GM12878 (cell line): ENCODE measurements at regions not wholly inside any gene's neighbourhood (a gene's known extent, or its start where the extent isn't known, plus 50 kb on each side); places are given as distances from the start of the nearest gene placed in this dataset.

Experiments used
- ATAC-seq: fragments of 200-7000 bp; cut with Tn5 transposase; 3 replicates; pipeline ENCODE4 v1.9.1; 2020; ENCODE audit warnings: mild to moderate bottlenecking, moderate library complexity
- BruUV-seq: library from RNA; stranded (reverse); fragments of 400-500 nt; replicated peaks from 2 replicates; lab custom pipeline; 2021; lab: Mats Ljungman, UMichigan
- CTCF ChIA-PET: fragments of 300-600 bp; sonication (Branson Sonifier 250); formaldehyde crosslinking; extraction: SDS; loops from one replicate; lab custom pipeline; 2021; ENCODE audit warnings: inconsistent platforms; lab: Yijun Ruan, JAX
- POLR2A ChIA-PET: fragments of 350-600 bp; formaldehyde crosslinking; extraction: SDS; loops from one replicate; lab custom pipeline; 2021; ENCODE audit warnings: inconsistent platforms; lab: Charles Lee
- RAD21 ChIA-PET: fragments of 300-600 bp; sonication (Branson Sonifier 250); formaldehyde crosslinking; loops from one replicate; lab custom pipeline; 2023; ENCODE audit warnings: antibody characterized with exemption; ENCODE audit not compliant: unreplicated experiment; lab: Charles Lee
- SMC1A ChIA-PET: fragments of 300-600 bp; sonication (Branson Sonifier 250); formaldehyde crosslinking; loops from one replicate; lab custom pipeline; 2023; ENCODE audit not compliant: unreplicated experiment, uncharacterized antibody; lab: Charles Lee
- DNase-seq: peaks from one replicate; pipeline ENCODE4 v3.0.0-alpha.2; 2011; ENCODE audit warnings: low read depth, low spot score
- FAIRE-seq: peaks from 3 replicates; lab custom pipeline; 2011; peaks lifted over from hg19 to GRCh38; lab: Jason Lieb, UNC
- H2AFZ ChIP-seq: 2 replicates; pipeline ENCODE4 v1.6.0; 2011; ENCODE audit warnings: low read depth, low read length, control low read depth; ENCODE audit not compliant: control insufficient read depth
- H3K27ac ChIP-seq: 2 replicates; pipeline ENCODE4 v1.5.1; 2011; ENCODE audit warnings: control low read depth; ENCODE audit not compliant: control insufficient read depth, insufficient read depth
- H3K27me3 ChIP-seq, 2 experiments: replicated peaks in 1 of 2; 2 replicates each; pipeline versions ENCODE4 v1.6.0 to v1.6.1; 2011; ENCODE audit warnings: low read length in 1 of 2; ENCODE audit not compliant: control insufficient read depth in 2 of 2, insufficient read depth in 2 of 2
- H3K36me3 ChIP-seq, 2 experiments: 2 replicates each; pipeline ENCODE4 v1.5.1; 2011; ENCODE audit warnings: low read length in 1 of 2; ENCODE audit not compliant: control insufficient read depth in 2 of 2, insufficient read depth in 2 of 2
- H3K4me1 ChIP-seq: 2 replicates; pipeline ENCODE4 v1.6.1; 2011; ENCODE audit warnings: mild to moderate bottlenecking, low read length, moderate library complexity, mixed read lengths; ENCODE audit not compliant: control insufficient read depth, insufficient read depth
- H3K4me2 ChIP-seq: 2 replicates; pipeline ENCODE4 v1.6.0; 2011; ENCODE audit warnings: control low read depth; ENCODE audit not compliant: control insufficient read depth, insufficient read depth
- H3K4me3 ChIP-seq: fragments of 200-600 bp; sonication (generic); 2 replicates; pipeline ENCODE4 v1.5.1; 2016
- H3K79me2 ChIP-seq: 2 replicates; pipeline ENCODE4 v1.6.0; 2011; ENCODE audit warnings: low read length; ENCODE audit not compliant: control insufficient read depth, insufficient read depth
- H3K9ac ChIP-seq: 2 replicates; pipeline ENCODE4 v1.8.0; 2011; ENCODE audit warnings: low read length, control low read depth, mixed read lengths; ENCODE audit not compliant: control insufficient read depth, insufficient read depth
- H3K9me3 ChIP-seq: replicated peaks from 3 replicates; pipeline ENCODE4 v1.5.1; 2011; ENCODE audit warnings: mild to moderate bottlenecking, low read length; ENCODE audit not compliant: control insufficient read depth, insufficient read depth
- H4K20me1 ChIP-seq: 2 replicates; pipeline ENCODE4 v1.6.0; 2011; ENCODE audit not compliant: control insufficient read depth, insufficient read depth
- BCL3 ChIP-seq: IDR thresholded peaks from 2 replicates; pipeline ENCODE4 v1.6.1; 2011; ENCODE audit warnings: borderline replicate concordance, low read depth, mild to moderate bottlenecking, moderate library complexity, low read length; ENCODE audit not compliant: insufficient read depth, poor library complexity, severe bottlenecking
- EP300 ChIP-seq, 2 experiments: fragments of 150-350 bp in 1 of 2; IDR thresholded peaks; 2 replicates each; pipeline ENCODE4 v1.6.1; 2011 to 2012; ENCODE audit warnings: low read depth in 2 of 2, low read length in 2 of 2, borderline replicate concordance in 1 of 2, improper control_type of control experiment in 1 of 2, inconsistent platforms in 1 of 2; ENCODE audit not compliant: control insufficient read depth in 1 of 2
- GATAD2B ChIP-seq: fragments of 450-650 bp; conservative IDR thresholded peaks from 2 replicates; pipeline ENCODE4 v1.6.1; 2017; ENCODE audit warnings: low read depth, mild to moderate bottlenecking, moderate library complexity
- RBBP5 ChIP-seq: fragments of 200-600 bp; sonication (generic); conservative IDR thresholded peaks from 2 replicates; pipeline ENCODE4 v1.6.1; 2016
- RELA ChIP-seq: fragments of 450-650 bp; IDR thresholded peaks from 2 replicates; pipeline ENCODE4 v1.8.0; 2014; ENCODE audit warnings: borderline replicate concordance; ENCODE audit not compliant: partially characterized antibody
- SMC3 ChIP-seq: IDR thresholded peaks from 2 replicates; pipeline ENCODE4 v1.6.1; 2011; ENCODE audit warnings: low read length, improper control_type of control experiment, borderline replicate concordance
- STAT1 ChIP-seq: fragments of 450-650 bp; conservative IDR thresholded peaks from 2 replicates; pipeline ENCODE4 v1.6.1; 2014; ENCODE audit warnings: antibody characterized with exemption, mild to moderate bottlenecking
- ZBTB11 ChIP-seq: fragments of 450-650 bp; formaldehyde crosslinking; IDR thresholded peaks from 2 replicates; pipeline ENCODE4 v1.5.0; 2022; ENCODE audit warnings: mild to moderate bottlenecking, missing genetic modification characterization
- ZNF384 ChIP-seq: IDR thresholded peaks from 2 replicates; pipeline ENCODE4 v1.6.1; 2012; ENCODE audit warnings: low read depth, mild to moderate bottlenecking, low read length, improper control_type of control experiment, borderline replicate concordance
- WGBS: methylation state at CpG from one replicate; pipeline ENCODE4 v1.1.6; 2016; ENCODE audit warnings: low lambda C conversion rate; ENCODE audit not compliant: insufficient replicate concordance, insufficient coverage; ENCODE audit errors: missing lambda C conversion rate; 5-methylcytosine and 5-hydroxymethylcytosine counted together
- in situ Hi-C: fragments of 300-500 bp; cut with MboI; formaldehyde crosslinking; loops from 9 replicates; pipeline ENCODE4 v1.14.3; 2018; ENCODE audit warnings: mixed read lengths
- intact Hi-C: fragments of 100-400 bp; cut with micrococcal nuclease; formaldehyde crosslinking; loops from one replicate; pipeline ENCODE4 v1.14.2; 2022; ENCODE audit not compliant: unreplicated experiment

- Histone ChIP-seq H4K20me1 (no peaks in the 10 kb centered on the region), H2AFZ (no peak overlapping the region), H3K27ac (no peak overlapping the region), H3K4me2 (no peak overlapping the region), H3K4me1 (no peaks in the 10 kb centered on the region), H3K4me3 (no peak overlapping the region), H3K9me3 (no peaks in the 10 kb centered on the region), H3K27me3 (no peaks in the 10 kb centered on the region), H3K36me3 (no peaks in the 10 kb centered on the region), H3K79me2 (no peaks in the 10 kb centered on the region), H3K9ac (no peak overlapping the region)
- POLR2A ChIA-PET = no interaction called here
- ATAC-seq = no peak
- 71% methylated on average over 4 of the region's 4 CpGs for WGBS
- BruUV-seq = no TSS peak
- RAD21 ChIA-PET = no interaction called here
- intact Hi-C loops = no loop called here
- no peak for FAIRE-seq
- SMC1A ChIA-PET = interaction anchor here (1.4 kb wide), 1 partner anchor 21 kb away, joined by 3 read pairs; no protein-coding TSS in a partner anchor
- in situ Hi-C loops = no loop called here
- CTCF ChIA-PET = no interaction called here
- TF ChIP-seq SMC3 (no peak), GATAD2B (no peak), RBBP5 (no peak), STAT1 (no peak)
- no peak for DNase-seq
These were observed 545.0 kb upstream of the GRM7 start for GRCh38 chr3:6315906-6316305.

- H3K27ac ChIP-seq = no peak overlapping the region
- H4K20me1 ChIP-seq = no peaks in the 10 kb centered on the region
- no peaks in the 10 kb centered on the region for H3K79me2 ChIP-seq
- no peaks in the 10 kb centered on the region for H3K4me1 ChIP-seq
- DNase-seq (no peak), FAIRE-seq (no peak), ATAC-seq (no peak)
- no peak overlapping the region for H3K4me3 ChIP-seq
- no peak overlapping the region for H2AFZ ChIP-seq
- BruUV-seq = no TSS peak
- H3K4me2 ChIP-seq = no peak overlapping the region
- in situ Hi-C loops = no loop called here
- no peaks in the 10 kb centered on the region for H3K9me3 ChIP-seq
- POLR2A ChIA-PET = no interaction called here
- CTCF ChIA-PET = no interaction called here
- H3K27me3 ChIP-seq = no peaks in the 10 kb centered on the region
- SMC1A ChIA-PET = no interaction called here
- WGBS = 39% methylated on average over 3 of the region's 3 CpGs
- RAD21 ChIA-PET = no interaction called here
- intact Hi-C loops = no loop called here
- no peaks in the 10 kb centered on the region for H3K36me3 ChIP-seq
- no peak overlapping the region for H3K9ac ChIP-seq
- no peak for TF ChIP-seq BCL3
- TF ChIP-seq ZNF384 = no peak
- no peak for TF ChIP-seq ZBTB11 (CRISPR knock-in tag)
- no peak for TF ChIP-seq EP300 (IDR thresholded peaks at IDR 0.05; ENCODE audit: borderline replicate concordance in 1 of 2, control insufficient read depth in 1 of 2, low read depth in 2 of 2, low read length in 2 of 2)
- TF ChIP-seq RELA = no peak
These were observed 538.9 kb upstream of the GRM7 start for GRCh38 chr3:6321999-6322398.
